GM21381 (cell line): ENCODE measurements at regions not wholly inside any gene's neighbourhood (a gene's known extent, or its start where the extent isn't known, plus 50 kb on each side); places are given as distances from the start of the nearest gene placed in this dataset.

ENCODE experiments used
- ATAC-seq: cut with Tn5 transposase; IDR thresholded peaks from one replicate; pipeline ENCODE4 v1.9.1; 2021; ENCODE audit warnings: mild to moderate bottlenecking, moderate library complexity; ENCODE audit not compliant: unreplicated experiment

- no peak for ATAC-seq
Measured at GRCh38 chr18:78169174-78169864, 810.3 kb upstream of the SALL3 start.

GRCh38 chr18:78171954-78172353, 807.7 kb upstream of the SALL3 start:
- no peak for ATAC-seq

GRCh38 chr18:78174737-78175136, 804.9 kb upstream of the SALL3 start:
- ATAC-seq: no peak

GRCh38 chr18:78178812-78179211, 800.8 kb upstream of the SALL3 start:
- ATAC-seq: no peak

- no peak for ATAC-seq
Measured at GRCh38 chr18:78180741-78181140, 798.9 kb upstream of the SALL3 start.

- ATAC-seq: no peak
Measured at GRCh38 chr18:78183815-78184214, 795.8 kb upstream of the SALL3 start.

GRCh38 chr18:78191276-78191675, 788.3 kb upstream of the SALL3 start:
- ATAC-seq: no peak

GRCh38 chr18:78192054-78192453, 787.6 kb upstream of the SALL3 start:
- ATAC-seq: no peak

- no peak for ATAC-seq
Measured at GRCh38 chr18:78196280-78196679, 783.3 kb upstream of the SALL3 start.

GRCh38 chr18:78199002-78199401, 780.6 kb upstream of the SALL3 start:
- ATAC-seq: no peak

- no peak for ATAC-seq
Measured at GRCh38 chr18:78199611-78200010, 780.0 kb upstream of the SALL3 start.

- ATAC-seq: no peak
Measured at GRCh38 chr18:78207942-78208341, 771.7 kb upstream of the SALL3 start.

- no peak for ATAC-seq
Measured at GRCh38 chr18:78208461-78208860, 771.2 kb upstream of the SALL3 start.

GRCh38 chr18:78213361-78213994, 766.1 kb upstream of the SALL3 start:
- no peak for ATAC-seq

GRCh38 chr18:78221496-78221895, 758.1 kb upstream of the SALL3 start:
- no peak for ATAC-seq

GRCh38 chr18:78228974-78229373, 750.6 kb upstream of the SALL3 start:
- ATAC-seq: no peak

GRCh38 chr18:78230911-78231310, 748.7 kb upstream of the SALL3 start:
- ATAC-seq: no peak

- no peak for ATAC-seq
Measured at GRCh38 chr18:78232196-78232595, 747.4 kb upstream of the SALL3 start.

GRCh38 chr18:78237864-78238263, 741.8 kb upstream of the SALL3 start:
- ATAC-seq: no peak

GRCh38 chr18:78238404-78239089, 741.1 kb upstream of the SALL3 start:
- no peak for ATAC-seq

- ATAC-seq: no peak
Measured at GRCh38 chr18:78239090-78239457, 740.5 kb upstream of the SALL3 start.

GRCh38 chr18:78240101-78240500, 739.5 kb upstream of the SALL3 start:
- ATAC-seq: no peak
